WI38 (cell line): ENCODE measurements at regions not wholly inside any gene's neighbourhood (a gene's known extent, or its start where the extent isn't known, plus 50 kb on each side); places are given as distances from the start of the nearest gene placed in this dataset.

Experiments
- H3K4me3 ChIP-seq: 2 replicates; pipeline ENCODE4 v1.5.1; 2011; ENCODE audit warnings: low read depth, mild to moderate bottlenecking, control low read depth, low read length
- TF ChIP-seq, protein P1 (sequence below): IDR thresholded peaks from 2 replicates; pipeline ENCODE4 v1.5.1; 2012; ENCODE audit warnings: low read depth, mild to moderate bottlenecking, control low read depth, low read length

DNA sequence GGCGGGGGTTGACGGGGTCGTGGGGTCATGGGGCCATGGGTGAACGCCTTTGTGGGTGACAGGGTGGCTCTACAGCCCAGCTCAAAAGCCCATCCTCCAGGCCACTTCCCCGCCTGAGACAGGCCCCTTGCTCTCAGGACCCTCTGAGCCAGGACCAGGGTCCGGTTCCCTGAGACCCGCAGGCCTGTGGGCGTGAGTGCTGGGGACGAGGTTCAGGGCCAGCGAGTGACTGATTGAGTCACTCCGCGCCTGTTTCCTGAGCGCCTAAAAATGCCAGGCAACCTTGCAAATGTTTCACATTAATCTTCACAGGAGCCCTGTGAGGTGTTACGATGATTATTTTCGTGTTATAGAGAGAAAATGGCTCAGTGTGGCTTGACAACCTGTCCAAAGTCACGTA, 97.8 kb downstream of the ZNF674 start:
- peak overlapping the region; percentile 64 for H3K4me3 ChIP-seq
- TF ChIP-seq, protein P1, sequence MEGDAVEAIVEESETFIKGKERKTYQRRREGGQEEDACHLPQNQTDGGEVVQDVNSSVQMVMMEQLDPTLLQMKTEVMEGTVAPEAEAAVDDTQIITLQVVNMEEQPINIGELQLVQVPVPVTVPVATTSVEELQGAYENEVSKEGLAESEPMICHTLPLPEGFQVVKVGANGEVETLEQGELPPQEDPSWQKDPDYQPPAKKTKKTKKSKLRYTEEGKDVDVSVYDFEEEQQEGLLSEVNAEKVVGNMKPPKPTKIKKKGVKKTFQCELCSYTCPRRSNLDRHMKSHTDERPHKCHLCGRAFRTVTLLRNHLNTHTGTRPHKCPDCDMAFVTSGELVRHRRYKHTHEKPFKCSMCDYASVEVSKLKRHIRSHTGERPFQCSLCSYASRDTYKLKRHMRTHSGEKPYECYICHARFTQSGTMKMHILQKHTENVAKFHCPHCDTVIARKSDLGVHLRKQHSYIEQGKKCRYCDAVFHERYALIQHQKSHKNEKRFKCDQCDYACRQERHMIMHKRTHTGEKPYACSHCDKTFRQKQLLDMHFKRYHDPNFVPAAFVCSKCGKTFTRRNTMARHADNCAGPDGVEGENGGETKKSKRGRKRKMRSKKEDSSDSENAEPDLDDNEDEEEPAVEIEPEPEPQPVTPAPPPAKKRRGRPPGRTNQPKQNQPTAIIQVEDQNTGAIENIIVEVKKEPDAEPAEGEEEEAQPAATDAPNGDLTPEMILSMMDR: no peak

DNA sequence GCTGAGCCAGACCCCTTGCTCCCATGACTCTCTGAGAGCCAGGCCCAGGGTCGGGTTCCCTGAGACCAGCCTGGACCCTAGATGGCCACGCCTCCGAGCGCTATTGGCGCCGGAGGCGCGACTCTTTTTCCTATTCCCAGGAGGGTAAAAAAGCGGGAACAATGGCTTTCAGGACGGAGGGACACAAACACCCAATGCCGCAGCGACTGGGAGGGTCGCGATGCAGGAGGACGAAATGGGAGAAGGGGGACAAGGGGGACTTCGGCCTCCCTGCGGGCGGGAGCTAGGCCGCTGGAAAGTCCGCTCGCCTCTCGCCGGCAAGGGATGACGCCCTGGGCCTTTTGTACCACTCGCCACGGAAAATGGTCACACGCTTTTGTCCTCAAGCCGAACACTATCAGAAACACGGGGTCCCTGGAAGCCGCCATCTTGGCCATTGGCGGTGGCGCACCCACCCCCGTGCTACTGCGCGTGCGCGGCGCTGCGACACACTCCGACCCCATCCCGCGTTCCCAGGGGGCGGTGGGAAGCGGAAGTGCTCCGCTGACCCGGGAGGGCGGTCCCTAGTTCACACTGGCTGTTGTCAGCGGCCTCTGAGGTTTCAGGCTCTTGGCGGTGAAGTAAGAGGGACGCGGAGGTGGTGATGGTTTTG, 98.4 kb downstream of the ZNF674 start:
- TF ChIP-seq, protein P1: no peak
- H3K4me3 ChIP-seq: peak overlapping the region; percentile 64

DNA sequence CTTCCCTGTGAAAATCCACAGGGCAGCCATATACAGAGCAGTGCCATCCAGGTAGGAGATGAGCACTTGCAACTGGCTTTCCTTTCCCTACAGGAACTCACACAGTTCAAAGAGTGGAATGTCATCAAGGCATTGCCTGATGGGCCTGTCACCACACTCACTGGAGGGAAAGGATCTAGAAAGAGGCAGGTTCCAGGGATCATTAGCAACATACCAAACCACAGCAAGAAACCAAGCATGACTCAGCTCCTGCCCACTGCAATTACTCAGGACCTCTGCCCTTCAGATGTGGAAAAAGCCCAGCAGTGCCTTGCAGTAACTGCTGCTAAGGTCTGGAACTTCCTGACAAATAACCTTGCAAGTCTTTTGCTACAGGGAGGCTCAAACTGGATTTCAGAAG, 101.2 kb downstream of the ZNF674 start:
- TF ChIP-seq, protein P1: no peak
- H3K4me3 ChIP-seq: no peak overlapping the region

DNA sequence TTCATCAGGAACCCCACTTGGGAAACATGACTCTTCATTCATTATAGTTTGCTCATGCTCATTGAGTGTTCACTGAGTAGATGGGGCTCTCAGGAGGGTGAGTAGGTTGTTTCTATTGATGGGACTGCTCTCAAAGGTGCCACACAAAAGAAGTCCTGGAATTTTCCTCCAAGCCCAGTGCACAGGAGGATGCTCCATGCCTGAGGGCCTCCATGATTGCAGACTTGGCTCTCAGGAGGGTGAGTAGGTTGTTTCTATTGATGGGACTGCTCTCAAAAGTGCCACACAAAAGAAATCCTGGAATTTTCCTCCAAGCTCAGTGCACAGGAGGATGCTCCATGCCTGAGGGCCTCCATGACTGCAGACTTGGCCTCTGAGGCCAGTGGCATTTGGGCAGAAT, 108.5 kb downstream of the ZNF674 start:
- no peak overlapping the region for H3K4me3 ChIP-seq
- TF ChIP-seq, protein P1: no peak

DNA sequence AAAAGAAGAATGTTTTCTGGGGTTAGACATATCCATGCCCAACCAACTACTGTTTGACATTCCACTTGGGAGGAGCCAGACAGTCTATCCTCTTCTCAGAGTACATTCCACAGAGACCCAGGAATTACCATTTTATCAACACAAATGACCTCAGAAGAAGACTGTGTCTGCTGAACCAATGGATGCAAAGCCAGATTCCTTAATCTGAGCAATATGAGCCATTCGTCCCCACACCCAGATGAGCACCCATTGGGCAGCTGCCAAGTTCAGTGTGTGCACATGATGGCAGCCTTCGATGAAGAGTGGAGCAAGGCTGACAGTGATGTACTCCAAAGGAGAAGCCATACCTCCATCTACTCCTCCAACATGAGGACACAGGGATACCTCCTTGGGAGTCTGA, 111.3 kb downstream of the ZNF674 start:
- TF ChIP-seq, protein P1: no peak

DNA sequence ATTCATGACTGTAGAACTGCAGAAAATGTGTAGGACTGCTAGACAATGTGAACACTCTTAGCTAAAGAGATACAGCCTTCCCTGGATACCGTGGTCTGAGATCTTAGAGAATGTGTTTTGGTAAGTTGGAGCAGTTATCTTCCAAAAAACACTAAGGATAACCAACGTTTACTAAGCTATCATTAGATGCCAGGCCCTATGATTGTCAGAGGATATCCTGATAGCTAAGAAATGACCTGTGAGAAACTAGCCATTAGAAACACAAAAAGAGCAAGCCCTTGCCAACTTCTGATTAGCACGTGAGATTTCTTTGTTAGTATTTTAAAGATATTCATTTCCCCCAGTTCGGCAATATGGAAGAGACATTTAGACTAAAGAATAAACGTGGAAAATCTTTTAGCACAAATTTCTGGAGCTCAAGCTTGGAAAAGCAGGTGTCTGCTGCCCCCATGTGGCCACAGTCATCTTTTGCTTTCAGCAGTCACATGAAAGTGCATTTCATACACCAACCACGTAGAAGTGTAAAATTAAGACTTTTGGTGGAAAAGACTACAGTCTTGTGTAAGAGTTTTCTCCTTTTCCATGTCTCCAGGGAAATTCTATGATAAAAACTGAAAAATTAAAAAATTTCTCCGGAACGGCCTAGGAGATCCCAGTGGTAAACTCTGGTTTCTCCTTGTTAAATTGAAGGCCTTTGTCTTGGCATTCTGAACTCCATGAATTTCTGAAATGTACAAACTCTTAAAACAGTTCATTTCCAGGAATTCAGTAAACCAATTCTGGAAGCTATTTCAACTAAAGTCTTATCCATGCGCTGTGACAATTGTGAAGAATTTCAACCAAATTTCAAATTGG, 136.4 kb downstream of the ZNF674 start:
- TF ChIP-seq, protein P1: peak; percentile 76
- no peak overlapping the region for H3K4me3 ChIP-seq

More for the DNA sequence above, 111.3 kb downstream of the ZNF674 start:
- H3K4me3 ChIP-seq: no peak overlapping the region

DNA sequence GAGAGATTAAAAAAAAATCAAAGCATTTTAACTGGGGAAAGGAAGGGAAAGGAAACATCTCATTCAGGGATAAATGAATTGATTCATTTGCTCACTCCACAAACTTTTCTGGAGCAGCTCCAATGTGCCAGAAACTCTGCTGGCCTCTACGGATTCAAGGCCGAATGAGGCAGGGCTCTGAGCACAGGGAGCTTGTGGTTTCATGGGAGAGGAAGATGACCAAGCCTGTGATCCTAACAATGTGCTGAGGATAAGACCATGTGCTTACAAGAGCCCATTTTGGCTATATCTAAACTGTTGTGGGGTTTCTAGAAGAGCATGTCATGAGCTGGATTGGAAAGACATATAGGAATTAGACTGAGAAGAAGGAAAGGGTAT, 137.5 kb downstream of the ZNF674 start:
- TF ChIP-seq, protein P1: no peak
- no peak overlapping the region for H3K4me3 ChIP-seq
